ENCODE measurements at regions not wholly inside any gene's neighbourhood (a gene's known extent, or its start where the extent isn't known, plus 50 kb on each side); places are given as distances from the start of the nearest gene placed in this dataset.

- TF ChIP-seq, protein P1, sequence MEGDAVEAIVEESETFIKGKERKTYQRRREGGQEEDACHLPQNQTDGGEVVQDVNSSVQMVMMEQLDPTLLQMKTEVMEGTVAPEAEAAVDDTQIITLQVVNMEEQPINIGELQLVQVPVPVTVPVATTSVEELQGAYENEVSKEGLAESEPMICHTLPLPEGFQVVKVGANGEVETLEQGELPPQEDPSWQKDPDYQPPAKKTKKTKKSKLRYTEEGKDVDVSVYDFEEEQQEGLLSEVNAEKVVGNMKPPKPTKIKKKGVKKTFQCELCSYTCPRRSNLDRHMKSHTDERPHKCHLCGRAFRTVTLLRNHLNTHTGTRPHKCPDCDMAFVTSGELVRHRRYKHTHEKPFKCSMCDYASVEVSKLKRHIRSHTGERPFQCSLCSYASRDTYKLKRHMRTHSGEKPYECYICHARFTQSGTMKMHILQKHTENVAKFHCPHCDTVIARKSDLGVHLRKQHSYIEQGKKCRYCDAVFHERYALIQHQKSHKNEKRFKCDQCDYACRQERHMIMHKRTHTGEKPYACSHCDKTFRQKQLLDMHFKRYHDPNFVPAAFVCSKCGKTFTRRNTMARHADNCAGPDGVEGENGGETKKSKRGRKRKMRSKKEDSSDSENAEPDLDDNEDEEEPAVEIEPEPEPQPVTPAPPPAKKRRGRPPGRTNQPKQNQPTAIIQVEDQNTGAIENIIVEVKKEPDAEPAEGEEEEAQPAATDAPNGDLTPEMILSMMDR (IDR thresholded peaks at IDR 0.05; ENCODE audit: low read depth, low read length), result no peak
- no peak overlapping the region for H3K4me3 ChIP-seq (ENCODE audit: low read depth, low read length)
Observed at GRCh38 chr13:68323124-68323523, 1093.0 kb upstream of the PCDH9 start.

GRCh38 chr13:68319384-68319783 lies 1089.2 kb upstream of the PCDH9 start:
- TF ChIP-seq, protein P1 (IDR thresholded peaks at IDR 0.05; ENCODE audit: low read depth, low read length), result no peak
- H3K4me3 ChIP-seq (ENCODE audit: low read depth, low read length), result no peak overlapping the region

GRCh38 chr13:68304286-68304893 lies 1074.3 kb upstream of the PCDH9 start:
- H3K4me3 ChIP-seq (ENCODE audit: low read depth, low read length), result no peak overlapping the region
- TF ChIP-seq, protein P1 (IDR thresholded peaks at IDR 0.05; ENCODE audit: low read depth, low read length), result no peak

- H3K4me3 ChIP-seq (ENCODE audit: low read depth, low read length), result no peak overlapping the region
- TF ChIP-seq, protein P1 (IDR thresholded peaks at IDR 0.05; ENCODE audit: low read depth, low read length), result no peak
Observed at GRCh38 chr13:68293631-68294030, 1063.5 kb upstream of the PCDH9 start.

GRCh38 chr13:68292601-68293000 lies 1062.5 kb upstream of the PCDH9 start:
- TF ChIP-seq, protein P1 (IDR thresholded peaks at IDR 0.05; ENCODE audit: low read depth, low read length), result no peak

DNA sequence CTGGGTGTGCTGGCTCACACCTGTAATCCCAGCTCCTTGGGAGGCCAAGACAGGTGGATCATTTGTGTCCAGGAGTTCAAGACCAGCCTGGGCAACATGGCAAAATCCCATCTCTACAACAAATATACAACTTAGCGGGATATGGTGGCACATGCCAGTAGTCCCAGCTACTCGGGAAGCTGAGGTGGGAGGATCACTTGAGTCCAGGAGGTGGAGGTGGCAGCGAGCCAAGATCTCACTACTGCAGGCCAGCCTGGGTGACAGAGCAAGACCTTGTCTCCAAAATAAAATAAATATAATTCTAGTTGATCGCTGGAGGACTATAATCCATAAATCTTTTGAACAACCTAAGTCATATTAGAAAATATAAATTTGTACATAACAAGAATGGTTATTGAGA lies 1061.5 kb upstream of the PCDH9 start:
- H3K4me3 ChIP-seq (ENCODE audit: low read depth, low read length), result no peak overlapping the region
- TF ChIP-seq, protein P1 (IDR thresholded peaks at IDR 0.05; ENCODE audit: low read depth, low read length), result no peak

More at GRCh38 chr13:68292601-68293000, 1062.5 kb upstream of the PCDH9 start:
- no peak overlapping the region for H3K4me3 ChIP-seq (ENCODE audit: low read depth, low read length)

GRCh38 chr13:68275758-68276157 lies 1045.6 kb upstream of the PCDH9 start:
- H3K4me3 ChIP-seq (ENCODE audit: low read depth, low read length), result no peak overlapping the region
- TF ChIP-seq, protein P1 (IDR thresholded peaks at IDR 0.05; ENCODE audit: low read depth, low read length), result no peak

Measured in WI38 (cell line).